Common myeloid progenitor, CD34-positive (primary cell): ENCODE measurements at regions not wholly inside any gene's neighbourhood (a gene's known extent, or its start where the extent isn't known, plus 50 kb on each side); places are given as distances from the start of the nearest gene placed in this dataset.
A peak's percentile ranks its signal among the peaks of the same experiment; 100 is the strongest.

ENCODE experiments used
- CTCF ChIA-PET: fragments of 350-600 bp; sonication (Branson Sonifier 250); formaldehyde crosslinking; loops from one replicate; lab custom pipeline; 2021; ENCODE audit warnings: antibody characterized with exemption; lab: Charles Lee
- POLR2A ChIA-PET: fragments of 350-600 bp; sonication (Branson Sonifier 250); formaldehyde crosslinking; loops from one replicate; lab custom pipeline; 2021; ENCODE audit warnings: antibody characterized with exemption; lab: Charles Lee
- DNase-seq, 3 donors: peaks; one replicate each; pipeline versions ENCODE4 v3.0.0 to v3.0.0-alpha.2; 2013
- H3K27ac ChIP-seq, 2 experiments: 1 replicate in 1 of 2; 2 replicates in 1 of 2; pipeline ENCODE4 v1.7.0; 2013; ENCODE audit warnings: inconsistent platforms in 2 of 2, low read length in 2 of 2, mild to moderate bottlenecking in 2 of 2, low read depth in 1 of 2, moderate library complexity in 1 of 2; ENCODE audit not compliant: severe bottlenecking in 2 of 2, insufficient read depth in 1 of 2, poor library complexity in 1 of 2
- H3K27me3 ChIP-seq, 5 experiments: replicated peaks in 2 of 5; 1 replicate in 3 of 5; 2 replicates in 2 of 5; pipeline versions ENCODE4 v1.6.1 to v1.7.0; 2013; ENCODE audit warnings: low read length in 4 of 5, mild to moderate bottlenecking in 2 of 5, moderate library complexity in 2 of 5, inconsistent platforms in 1 of 5; ENCODE audit not compliant: insufficient read depth in 5 of 5, control insufficient read depth in 4 of 5
- H3K36me3 ChIP-seq, 4 experiments: 1 replicate in 2 of 4; 2 replicates in 2 of 4; pipeline versions ENCODE4 v1.6.1 to v1.7.0; 2013; ENCODE audit warnings: low read length in 3 of 4, control low read depth in 1 of 4, mild to moderate bottlenecking in 1 of 4; ENCODE audit not compliant: control insufficient read depth in 4 of 4, insufficient read depth in 4 of 4
- H3K4me1 ChIP-seq, 4 experiments: 1 replicate in 3 of 4; 2 replicates in 1 of 4; pipeline versions ENCODE4 v1.6.1 to v1.7.1; 2013; ENCODE audit warnings: low read length in 3 of 4, mild to moderate bottlenecking in 3 of 4, control low read depth in 1 of 4, inconsistent platforms in 1 of 4, moderate library complexity in 1 of 4; ENCODE audit not compliant: control insufficient read depth in 4 of 4, insufficient read depth in 4 of 4; ENCODE audit errors: control extremely low read depth in 1 of 4
- H3K4me3 ChIP-seq, 7 experiments: 1 replicate in 4 of 7; 2 replicates in 3 of 7; pipeline versions ENCODE4 v1.5.1 to v1.7.0; 2013; ENCODE audit warnings: mild to moderate bottlenecking in 7 of 7, low read length in 6 of 7, moderate library complexity in 6 of 7, inconsistent platforms in 2 of 7, low read depth in 2 of 7, control low read depth in 1 of 7; ENCODE audit not compliant: insufficient read depth in 4 of 7, control insufficient read depth in 1 of 7; ENCODE audit errors: extremely low read depth in 1 of 7
- H3K9me3 ChIP-seq, 5 experiments: 1 replicate in 4 of 5; 2 replicates in 1 of 5; pipeline versions ENCODE4 v1.6.1 to v1.7.1; 2013; ENCODE audit warnings: low read length in 4 of 5, mild to moderate bottlenecking in 2 of 5, inconsistent platforms in 1 of 5, low read depth in 1 of 5, moderate library complexity in 1 of 5; ENCODE audit not compliant: control insufficient read depth in 4 of 5, insufficient read depth in 2 of 5; ENCODE audit errors: control extremely low read depth in 1 of 5
- WGBS: methylation state at CpG from one replicate; pipeline ENCODE4 v1.1.5; 2013; ENCODE audit not compliant: insufficient coverage; 5-methylcytosine and 5-hydroxymethylcytosine counted together

- WGBS = 83% methylated on average over 2 of the region's 4 CpGs
- Histone ChIP-seq H3K4me3 (no peak overlapping the region), H3K36me3 (no peaks in the 10 kb centered on the region), H3K4me1 (no peaks in the 10 kb centered on the region), H3K9me3 (no peaks in the 10 kb centered on the region), H3K27ac (no peak overlapping the region), H3K27me3 (peaks cover 0 to 7% (median 0%) of the 10 kb centered on the region in 5 experiments)
- ChIA-PET POLR2A (interaction anchor here (0.7 kb wide), 1 partner anchor 20 kb away, joined by 3 read pairs; no protein-coding TSS in a partner anchor), CTCF (no interaction called here)
- no peak for DNase-seq
Measured at GRCh38 chr10:121183236-121183635, 332.1 kb downstream of the WDR11 start.

- Histone ChIP-seq H3K4me3 (no peak overlapping the region), H3K4me1 (no peaks in the 10 kb centered on the region), H3K27me3 (peaks cover 0 to 7% (median 0%) of the 10 kb centered on the region in 5 experiments), H3K36me3 (no peaks in the 10 kb centered on the region), H3K27ac (no peak overlapping the region), H3K9me3 (no peaks in the 10 kb centered on the region)
- WGBS = 100% methylated on average over 1 of the region's 1 CpG
- no peak for DNase-seq
- CTCF ChIA-PET = no interaction called here
- POLR2A ChIA-PET = no interaction called here
Measured at GRCh38 chr10:121183707-121184106, 332.5 kb downstream of the WDR11 start.

GRCh38 chr10:121185816-121186455 is 334.8 kb downstream of the WDR11 start:
- H3K27me3 ChIP-seq = peaks cover 0 to 7% (median 0%) of the 10 kb centered on the region in 5 experiments
- no peaks in the 10 kb centered on the region for H3K36me3 ChIP-seq
- H3K4me3 ChIP-seq = no peak overlapping the region
- no peak for DNase-seq
- no peak overlapping the region for H3K27ac ChIP-seq
- POLR2A ChIA-PET = no interaction called here
- H3K9me3 ChIP-seq = no peaks in the 10 kb centered on the region
- H3K4me1 ChIP-seq = no peaks in the 10 kb centered on the region
- CTCF ChIA-PET = no interaction called here
- WGBS = 100% methylated on average over 3 of the region's 7 CpGs

- POLR2A ChIA-PET = no interaction called here
- H3K4me3 ChIP-seq = no peak overlapping the region
- H3K27me3 ChIP-seq = peaks cover 0 to 7% (median 0%) of the 10 kb centered on the region in 5 experiments
- H3K9me3 ChIP-seq = no peaks in the 10 kb centered on the region
- H3K27ac ChIP-seq = no peak overlapping the region
- CTCF ChIA-PET = no interaction called here
- DNase-seq = no peak
- no peaks in the 10 kb centered on the region for H3K4me1 ChIP-seq
- no peaks in the 10 kb centered on the region for H3K36me3 ChIP-seq
Measured at GRCh38 chr10:121187391-121187790, 336.2 kb downstream of the WDR11 start.

- 75% methylated on average over 6 of the region's 6 CpGs for WGBS
- DNase-seq = peak in 1 of 3 donors; percentile 23
- Histone ChIP-seq H3K9me3 (no peaks in the 10 kb centered on the region), H3K27me3 (peaks cover 0 to 6% (median 0%) of the 10 kb centered on the region in 5 experiments), H3K27ac (no peak overlapping the region), H3K4me1 (no peaks in the 10 kb centered on the region), H3K36me3 (no peaks in the 10 kb centered on the region), H3K4me3 (no peak overlapping the region)
- ChIA-PET CTCF (no interaction called here), POLR2A (no interaction called here)
Measured at GRCh38 chr10:121188005-121188404, 336.8 kb downstream of the WDR11 start.

GRCh38 chr10:121189066-121189465 is 337.9 kb downstream of the WDR11 start:
- WGBS = 88% methylated on average over 6 of the region's 7 CpGs

GRCh38 chr10:121194696-121195523 is 343.7 kb downstream of the WDR11 start:
- DNase-seq = no peak
- H3K9me3 ChIP-seq = no peaks in the 10 kb centered on the region
- no peaks in the 10 kb centered on the region for H3K4me1 ChIP-seq
- 76% methylated on average over 10 of the region's 10 CpGs for WGBS
- H3K27ac ChIP-seq = no peak overlapping the region
- CTCF ChIA-PET = no interaction called here
- POLR2A ChIA-PET = no interaction called here
- peaks cover 0 to 4% (median 2%) of the 10 kb centered on the region in 5 experiments for H3K27me3 ChIP-seq
- no peak overlapping the region for H3K4me3 ChIP-seq
- H3K36me3 ChIP-seq = no peaks in the 10 kb centered on the region

More at GRCh38 chr10:121189066-121189465, 337.9 kb downstream of the WDR11 start:
- no peak overlapping the region for H3K4me3 ChIP-seq
- H3K9me3 ChIP-seq = no peaks in the 10 kb centered on the region
- CTCF ChIA-PET = no interaction called here
- H3K4me1 ChIP-seq = no peaks in the 10 kb centered on the region
- H3K36me3 ChIP-seq = no peaks in the 10 kb centered on the region
- H3K27ac ChIP-seq = no peak overlapping the region
- POLR2A ChIA-PET = no interaction called here
- peaks cover 0 to 5% (median 0%) of the 10 kb centered on the region in 5 experiments for H3K27me3 ChIP-seq
- no peak for DNase-seq
